NCI-H1417 treated with DMSO at 0.1 percent for 48 hours (cell line): ENCODE measurements at regions not wholly inside any gene's neighbourhood (a gene's known extent, or its start where the extent isn't known, plus 50 kb on each side); places are given as distances from the start of the nearest gene placed in this dataset.

Experiments used
- DNase-seq: peaks from one replicate; lab custom pipeline; 2025; lab: John Stamatoyannopoulos, UW

- DNase-seq, result no peak
Measured at GRCh38 chr14:76948976-76949375, 79.5 kb downstream of the IRF2BPL start.

- no peak for DNase-seq
Measured at GRCh38 chr14:76948213-76948947, 80.1 kb downstream of the IRF2BPL start.

DNA sequence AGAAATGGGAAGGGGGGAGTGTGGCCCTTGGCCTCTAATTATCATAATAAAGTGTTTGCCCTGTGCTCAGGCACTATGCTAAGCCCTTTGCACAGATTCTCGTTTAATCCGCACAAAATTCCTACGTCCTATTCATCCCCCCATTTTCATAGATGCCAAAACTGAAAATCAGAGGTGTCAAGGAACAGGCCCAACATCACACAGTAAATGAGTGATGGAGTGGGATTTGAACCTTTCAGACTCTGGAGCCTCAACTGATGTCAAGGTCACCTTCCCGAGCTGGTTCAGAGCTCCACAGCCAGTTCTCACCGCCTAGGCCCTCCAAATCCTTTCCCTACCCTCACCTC lies 80.7 kb downstream of the IRF2BPL start:
- no peak for DNase-seq

- DNase-seq, result peak; percentile 96
Measured at GRCh38 chr14:76947078-76947837, 81.2 kb downstream of the IRF2BPL start.

- DNase-seq, result no peak
Measured at GRCh38 chr14:76946753-76947077, 81.8 kb downstream of the IRF2BPL start.

GRCh38 chr14:76943072-76943471 lies 85.4 kb downstream of the IRF2BPL start:
- DNase-seq, result no peak

DNA sequence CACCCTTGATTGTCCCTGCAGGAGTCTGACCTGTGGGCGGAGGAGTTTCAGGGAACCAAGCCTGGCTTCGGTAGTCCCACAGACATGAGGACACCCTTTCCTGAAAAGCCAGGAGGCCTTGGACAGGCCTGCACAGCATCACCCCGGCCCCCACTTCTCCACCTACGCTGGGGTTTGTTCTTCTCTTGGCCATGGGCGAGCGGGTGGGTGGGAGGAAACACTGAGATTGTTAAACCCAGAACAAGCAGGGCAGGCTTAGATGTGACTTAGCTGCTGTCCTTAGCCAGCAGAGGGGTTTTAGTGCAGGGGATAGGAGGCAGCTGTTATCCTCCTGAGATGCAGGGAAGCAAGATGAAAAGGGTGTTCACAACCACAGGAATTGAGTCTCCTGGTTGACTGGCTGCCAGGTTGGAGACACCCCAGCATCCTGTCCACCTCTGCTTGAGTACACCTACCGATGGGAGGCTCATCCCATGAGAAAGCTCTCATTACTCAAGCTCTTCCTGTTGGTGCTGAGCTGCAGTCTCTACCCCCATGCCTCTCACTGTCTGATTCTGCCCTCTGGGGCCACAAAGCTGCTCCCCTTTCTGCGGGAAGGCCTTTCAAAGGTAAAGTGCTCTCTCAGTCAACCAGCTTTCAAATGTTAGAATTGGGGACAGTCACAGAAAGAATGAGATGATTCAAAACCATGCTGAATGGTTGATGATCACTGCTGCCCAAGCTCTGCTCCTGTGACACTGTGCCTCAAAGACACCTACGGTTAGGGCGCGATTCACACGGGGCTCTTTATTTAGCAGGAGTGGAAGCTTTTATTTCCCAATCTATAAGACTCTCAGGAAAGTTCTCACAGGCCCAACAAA lies 86.3 kb downstream of the IRF2BPL start:
- no peak for DNase-seq

GRCh38 chr14:76941544-76941943 lies 87.0 kb downstream of the IRF2BPL start:
- no peak for DNase-seq

GRCh38 chr14:76940021-76940760 lies 88.3 kb downstream of the IRF2BPL start:
- no peak for DNase-seq

DNA sequence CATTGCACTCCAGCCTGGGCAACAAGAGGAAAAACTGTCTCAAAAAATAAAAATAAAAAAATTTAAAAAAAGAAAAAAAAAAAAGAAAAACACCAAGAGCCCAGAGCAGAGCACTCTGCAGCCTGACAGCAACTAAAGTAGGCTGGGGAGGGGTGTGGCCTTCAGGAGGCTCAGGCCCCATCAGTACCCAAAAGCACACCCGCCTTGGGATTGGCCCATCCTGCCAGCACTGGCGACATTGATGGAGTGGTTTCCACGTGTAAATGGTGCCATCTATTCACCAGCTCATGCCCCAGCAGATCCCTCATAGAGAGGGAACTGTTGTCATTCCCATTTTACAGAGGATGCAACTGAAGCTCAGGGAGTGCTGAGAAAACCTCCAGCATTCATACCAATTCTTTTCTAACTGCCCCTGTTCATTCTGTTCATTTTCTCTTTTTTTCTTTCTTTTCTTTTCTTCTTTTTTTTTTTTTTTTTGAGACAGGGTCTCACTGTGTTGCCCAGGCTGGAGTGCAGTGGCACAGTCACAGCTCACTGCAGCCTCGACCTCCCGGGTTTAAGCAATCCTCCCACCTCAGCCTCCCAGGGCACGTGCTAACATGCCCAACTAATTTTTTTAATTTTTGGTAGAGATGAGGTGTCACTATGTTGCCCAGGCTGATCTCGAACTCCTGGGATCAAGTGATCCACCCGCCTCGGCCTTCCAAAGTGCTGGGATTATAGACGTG lies 89.3 kb downstream of the IRF2BPL start:
- DNase-seq, result no peak

- no peak for DNase-seq
Measured at GRCh38 chr14:76938092-76938500, 90.4 kb downstream of the IRF2BPL start.

- peak; percentile 72 for DNase-seq
Measured at GRCh38 chr14:76937181-76938091, 91.1 kb downstream of the IRF2BPL start.

- no peak for DNase-seq
Measured at GRCh38 chr14:76936483-76936882, 92.0 kb downstream of the IRF2BPL start.

GRCh38 chr14:76933515-76933914 lies 95.0 kb downstream of the IRF2BPL start:
- no peak for DNase-seq

DNA sequence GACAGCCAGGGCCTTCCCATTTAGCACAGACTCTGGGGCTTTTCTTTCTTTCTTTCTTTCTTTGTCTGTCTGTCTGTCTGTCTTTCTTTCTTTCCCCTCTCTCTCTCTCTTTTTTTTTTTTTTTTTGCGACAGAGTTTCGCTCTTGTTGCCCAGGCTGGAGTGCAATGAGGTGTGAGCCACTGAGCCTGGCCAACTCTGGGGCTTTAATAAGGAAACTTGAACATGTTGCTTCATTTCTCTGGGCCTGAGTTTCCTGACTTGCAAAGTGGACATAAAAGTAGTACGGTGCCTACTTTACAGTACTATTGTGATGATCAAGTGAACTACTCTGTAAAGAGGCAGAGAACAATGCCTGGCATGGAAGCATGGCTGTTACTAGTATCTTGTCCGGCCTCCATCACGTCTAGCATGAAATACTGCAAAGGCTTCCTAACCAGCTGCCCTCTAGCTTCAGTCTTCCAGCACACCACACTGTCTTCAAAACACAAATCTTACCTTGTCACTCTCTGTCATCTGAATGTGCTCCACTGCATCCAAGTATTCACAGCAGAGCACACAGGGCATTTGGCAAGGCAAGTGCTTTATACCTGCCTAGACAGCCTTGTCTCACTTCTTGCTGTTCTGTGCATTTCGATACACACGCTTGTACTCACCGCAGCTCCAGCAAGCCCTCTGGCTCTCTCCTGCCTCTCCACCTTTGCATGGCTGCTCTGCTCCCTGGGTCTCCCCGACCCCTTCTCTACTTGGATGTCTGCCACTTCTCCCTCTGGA lies 96.7 kb downstream of the IRF2BPL start:
- no peak for DNase-seq

DNA sequence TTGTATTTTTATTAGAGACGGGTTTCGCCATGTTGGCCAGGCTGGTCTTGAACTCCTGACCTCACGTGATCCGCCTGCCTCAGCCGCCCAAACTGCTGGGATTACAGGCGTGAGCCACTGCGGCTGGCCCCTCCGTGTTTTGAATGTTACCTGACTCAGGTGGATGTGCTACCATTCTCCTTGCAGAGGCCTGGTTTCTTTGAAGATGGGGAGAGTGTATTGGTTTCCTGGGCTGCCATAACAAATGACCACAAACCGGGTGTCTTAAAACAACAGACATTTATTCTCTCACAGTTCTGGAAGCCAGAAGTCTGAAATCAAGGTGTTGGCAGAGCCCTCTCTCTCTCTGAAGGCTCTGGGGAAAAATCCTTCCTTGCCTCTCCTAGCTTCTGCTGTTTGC lies 98.0 kb downstream of the IRF2BPL start:
- DNase-seq, result no peak

DNA sequence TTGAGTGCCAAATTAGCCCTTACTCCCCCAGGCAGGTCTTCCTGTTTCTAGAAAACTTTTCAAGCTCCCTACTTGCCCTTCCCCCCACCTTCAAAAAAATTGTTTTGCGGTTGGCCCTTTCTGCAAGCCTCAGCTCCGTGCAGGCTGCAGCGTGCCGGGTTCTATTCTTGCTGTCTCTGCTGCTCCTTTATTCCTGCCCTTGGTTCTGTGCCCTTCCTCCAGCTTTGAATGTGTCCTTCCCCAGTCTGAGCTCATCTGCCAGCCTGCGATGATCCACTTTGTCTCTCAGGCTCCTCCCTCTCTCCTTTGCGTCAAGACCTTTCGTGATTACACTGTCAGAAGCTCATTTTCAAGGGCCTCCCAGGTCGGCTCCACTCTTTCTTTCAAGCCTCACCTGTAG lies 98.6 kb downstream of the IRF2BPL start:
- no peak for DNase-seq

DNA sequence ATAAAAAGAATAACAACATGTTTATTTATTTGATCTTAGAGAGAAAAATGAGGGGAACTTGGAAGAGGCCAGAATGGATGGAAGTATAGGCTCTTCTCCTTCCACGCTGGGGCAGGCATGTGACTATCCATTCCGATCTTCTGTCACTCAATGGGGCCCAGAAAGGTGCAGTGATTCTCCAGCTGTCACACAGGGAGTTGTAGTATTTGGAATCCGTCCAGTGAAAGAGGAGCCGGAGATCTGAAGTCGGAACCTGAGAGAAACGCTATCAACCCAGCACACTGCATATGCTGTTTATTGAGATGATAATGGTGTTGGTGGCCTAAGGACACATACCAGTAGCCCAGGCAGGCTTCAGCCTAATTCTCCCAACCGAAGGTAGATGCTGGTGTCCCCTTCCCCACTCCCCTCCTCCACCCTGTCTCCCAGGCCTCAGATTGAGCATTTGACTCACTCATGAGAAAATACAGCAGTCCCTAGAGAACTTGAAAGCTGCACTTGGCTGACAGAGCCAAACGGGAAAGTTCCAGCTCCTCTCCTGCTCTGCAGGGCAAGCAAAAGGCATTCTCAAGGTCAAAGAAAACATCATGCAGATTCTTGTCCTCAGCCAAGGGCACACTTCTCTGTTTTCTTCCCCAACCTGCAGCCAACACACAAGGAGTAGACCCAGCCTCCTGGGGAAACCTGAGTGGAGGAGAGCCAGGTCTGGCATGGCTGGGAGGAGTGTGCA lies 100.4 kb downstream of the IRF2BPL start:
- DNase-seq, result no peak
